ENCODE measurements at regions not wholly inside any gene's neighbourhood (a gene's known extent, or its start where the extent isn't known, plus 50 kb on each side); places are given as distances from the start of the nearest gene placed in this dataset.
A peak's percentile ranks its signal among the peaks of the same experiment; 100 is the strongest.

DNA sequence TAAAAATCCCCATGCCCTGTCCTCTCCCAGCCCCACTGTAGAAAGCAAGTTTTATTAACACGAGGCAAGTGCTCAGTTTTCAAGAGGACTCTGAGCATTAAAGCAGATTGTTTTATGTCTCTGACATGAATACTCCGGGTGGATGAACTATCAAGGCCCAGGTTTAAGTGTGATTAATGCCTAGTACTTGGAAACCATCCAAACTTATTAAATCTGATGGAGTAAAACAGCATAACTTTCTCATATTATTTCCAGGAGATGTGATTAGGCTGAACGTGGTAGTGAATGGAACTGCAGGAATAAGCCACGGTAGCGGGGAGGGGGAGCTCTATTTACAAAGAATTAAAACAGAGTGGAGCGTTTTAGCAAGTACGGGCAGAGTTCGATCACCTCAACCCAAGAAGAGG, 144.2 kb upstream of the RNF32 start:
- WGBS, 2 donors: 43% methylated on average over 8 of the region's 8 CpGs
- no peak for DNase-seq
- no peaks in the 10 kb centered on the region for H3K36me3 ChIP-seq
- H3K4me1 ChIP-seq: peaks cover 5 to 9% of the 10 kb centered on the region in 2 donors
- H3K4me3 ChIP-seq (replicated peaks in 1 of 3): no peak overlapping the region
- H3K27ac ChIP-seq: peak overlapping the region in 1 of 3 donors; percentile 44
- TF ChIP-seq, protein P1, sequence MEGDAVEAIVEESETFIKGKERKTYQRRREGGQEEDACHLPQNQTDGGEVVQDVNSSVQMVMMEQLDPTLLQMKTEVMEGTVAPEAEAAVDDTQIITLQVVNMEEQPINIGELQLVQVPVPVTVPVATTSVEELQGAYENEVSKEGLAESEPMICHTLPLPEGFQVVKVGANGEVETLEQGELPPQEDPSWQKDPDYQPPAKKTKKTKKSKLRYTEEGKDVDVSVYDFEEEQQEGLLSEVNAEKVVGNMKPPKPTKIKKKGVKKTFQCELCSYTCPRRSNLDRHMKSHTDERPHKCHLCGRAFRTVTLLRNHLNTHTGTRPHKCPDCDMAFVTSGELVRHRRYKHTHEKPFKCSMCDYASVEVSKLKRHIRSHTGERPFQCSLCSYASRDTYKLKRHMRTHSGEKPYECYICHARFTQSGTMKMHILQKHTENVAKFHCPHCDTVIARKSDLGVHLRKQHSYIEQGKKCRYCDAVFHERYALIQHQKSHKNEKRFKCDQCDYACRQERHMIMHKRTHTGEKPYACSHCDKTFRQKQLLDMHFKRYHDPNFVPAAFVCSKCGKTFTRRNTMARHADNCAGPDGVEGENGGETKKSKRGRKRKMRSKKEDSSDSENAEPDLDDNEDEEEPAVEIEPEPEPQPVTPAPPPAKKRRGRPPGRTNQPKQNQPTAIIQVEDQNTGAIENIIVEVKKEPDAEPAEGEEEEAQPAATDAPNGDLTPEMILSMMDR (IDR thresholded peaks at IDR 0.05): peak in 1 of 6 experiments; percentile 27
- TF ChIP-seq POLR2A (IDR thresholded peaks at IDR 0.05): no peak
- intact Hi-C loops (cut with DNase I): no loop called here
- no peaks in the 10 kb centered on the region for H3K27me3 ChIP-seq
- H3K9me3 ChIP-seq: no peaks in the 10 kb centered on the region

DNA sequence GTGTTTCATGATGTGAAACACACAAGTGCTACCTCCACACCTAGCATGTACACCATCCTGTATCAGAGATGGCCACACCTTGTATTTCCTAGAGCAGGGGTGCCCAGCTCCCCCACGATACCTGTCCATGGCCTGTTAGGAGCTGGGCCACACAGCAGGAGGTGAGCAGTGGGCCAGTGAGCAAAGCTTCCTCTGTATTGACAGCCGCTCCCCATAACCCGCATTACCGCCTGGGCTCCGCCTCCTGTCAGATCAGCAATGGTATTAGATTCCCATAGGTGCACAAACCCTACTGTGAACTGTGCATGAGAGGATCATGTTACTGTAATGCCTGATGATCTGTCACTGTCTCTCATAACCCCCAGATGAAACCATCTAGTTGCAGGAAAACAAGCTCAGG, 145.6 kb upstream of the RNF32 start:
- intact Hi-C loops (cut with DNase I): no loop called here
- Histone ChIP-seq H3K27ac (no peak overlapping the region), H3K27me3 (no peaks in the 10 kb centered on the region), H3K36me3 (no peaks in the 10 kb centered on the region), H3K4me1 (peaks cover 16 to 21% of the 10 kb centered on the region in 2 donors), H3K9me3 (no peaks in the 10 kb centered on the region), H3K4me3 (replicated peaks in 1 of 3) (no peak overlapping the region)
- TF ChIP-seq POLR2A (IDR thresholded peaks at IDR 0.05): no peak
- TF ChIP-seq, protein P1 (IDR thresholded peaks at IDR 0.05): no peak
- no peak for DNase-seq
- 87 to 100% methylated on average over 5 of the region's 5 CpGs for WGBS, 2 donors

DNA sequence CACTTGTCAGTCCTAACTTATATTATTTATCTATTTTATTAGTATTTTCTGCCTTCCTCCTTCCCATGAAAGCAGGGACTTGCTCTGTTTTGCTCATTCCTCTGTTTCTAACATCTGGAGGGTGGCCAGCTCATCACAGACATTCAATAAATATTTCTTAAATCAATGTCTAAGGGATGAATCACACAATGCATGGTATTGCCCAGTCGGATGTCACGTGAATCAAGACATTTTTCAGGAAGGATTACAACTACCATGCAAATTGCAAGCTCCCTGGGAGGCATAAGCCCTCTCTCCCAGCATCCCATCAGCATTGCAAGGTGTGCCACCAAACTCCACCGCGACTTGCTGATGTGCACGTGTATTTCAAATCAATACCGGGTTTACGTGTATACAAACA, 146.6 kb upstream of the RNF32 start:
- Histone ChIP-seq H3K36me3 (no peaks in the 10 kb centered on the region), H3K4me3 (replicated peaks in 1 of 3) (no peak overlapping the region), H3K4me1 (peaks cover 21 to 26% of the 10 kb centered on the region in 2 donors), H3K27ac (no peak overlapping the region), H3K27me3 (no peaks in the 10 kb centered on the region), H3K9me3 (no peaks in the 10 kb centered on the region)
- intact Hi-C loops (cut with DNase I): no loop called here
- TF ChIP-seq, protein P1 (IDR thresholded peaks at IDR 0.05): no peak
- TF ChIP-seq POLR2A (IDR thresholded peaks at IDR 0.05): no peak
- 95 to 96% methylated on average over 7 of the region's 7 CpGs for WGBS, 2 donors
- no peak for DNase-seq

DNA sequence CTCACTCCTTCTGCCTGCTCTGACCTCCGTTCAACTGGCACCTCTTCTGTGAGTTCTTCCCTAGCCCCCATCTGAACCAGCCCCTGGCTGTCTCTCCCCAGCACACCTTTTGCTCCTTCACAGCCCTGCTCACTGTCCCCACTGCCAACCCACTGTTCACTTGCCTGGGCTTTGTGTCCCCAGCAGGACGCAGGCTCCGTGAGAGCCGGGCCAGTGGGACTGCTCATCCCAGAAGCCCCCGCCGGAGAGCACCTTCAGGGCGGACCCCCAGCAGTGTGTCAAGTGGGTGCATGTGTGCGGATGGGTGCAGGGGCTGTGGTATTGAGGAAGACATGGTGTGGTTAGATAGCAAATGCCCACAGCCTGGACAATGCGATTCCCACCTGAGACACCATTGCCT, 148.4 kb upstream of the RNF32 start:
- no peak for TF ChIP-seq POLR2A (IDR thresholded peaks at IDR 0.05)
- TF ChIP-seq, protein P1 (IDR thresholded peaks at IDR 0.05): no peak
- no peaks in the 10 kb centered on the region for H3K9me3 ChIP-seq
- H3K4me3 ChIP-seq (replicated peaks in 1 of 3): no peak overlapping the region
- 84 to 95% methylated on average over 8 to 9 of the region's 9 CpGs for WGBS, 2 donors
- no peaks in the 10 kb centered on the region for H3K36me3 ChIP-seq
- intact Hi-C loops (cut with DNase I): no loop called here
- no peaks in the 10 kb centered on the region for H3K27me3 ChIP-seq
- no peak overlapping the region for H3K27ac ChIP-seq
- peaks cover 21 to 26% of the 10 kb centered on the region in 2 donors for H3K4me1 ChIP-seq
- no peak for DNase-seq

GRCh38 chr7:156491435-156491834, 149.1 kb upstream of the RNF32 start:
- no peaks in the 10 kb centered on the region for H3K9me3 ChIP-seq
- no peak for DNase-seq
- H3K27ac ChIP-seq: no peak overlapping the region
- H3K4me1 ChIP-seq: peaks cover 21 to 25% of the 10 kb centered on the region in 2 donors
- TF ChIP-seq, protein P1 (IDR thresholded peaks at IDR 0.05): no peak
- no peak for TF ChIP-seq POLR2A (IDR thresholded peaks at IDR 0.05)
- intact Hi-C loops (cut with DNase I): no loop called here
- H3K27me3 ChIP-seq: no peaks in the 10 kb centered on the region
- H3K4me3 ChIP-seq (replicated peaks in 1 of 3): no peak overlapping the region
- H3K36me3 ChIP-seq: no peaks in the 10 kb centered on the region
- WGBS, 2 donors: 87 to 89% methylated on average over 5 of the region's 5 CpGs

Measured in thyroid gland (tissue), 4 donors.